GM20431 (cell line): ENCODE measurements at regions not wholly inside any gene's neighbourhood (a gene's known extent, or its start where the extent isn't known, plus 50 kb on each side); places are given as distances from the start of the nearest gene placed in this dataset.
"Not testable (repeated sequence)": the region's sequence is repeated elsewhere in the genome, so short reads cannot be mapped to it uniquely, and the experiment has no call there.

Experiments used
- in situ Hi-C: fragments of 300-500 bp; cut with MseI, MboI; formaldehyde crosslinking; loops from one replicate; pipeline ENCODE4 v1.15.0; 2020; ENCODE audit warnings: low sequenced_read_pairs; ENCODE audit not compliant: unreplicated experiment

DNA sequence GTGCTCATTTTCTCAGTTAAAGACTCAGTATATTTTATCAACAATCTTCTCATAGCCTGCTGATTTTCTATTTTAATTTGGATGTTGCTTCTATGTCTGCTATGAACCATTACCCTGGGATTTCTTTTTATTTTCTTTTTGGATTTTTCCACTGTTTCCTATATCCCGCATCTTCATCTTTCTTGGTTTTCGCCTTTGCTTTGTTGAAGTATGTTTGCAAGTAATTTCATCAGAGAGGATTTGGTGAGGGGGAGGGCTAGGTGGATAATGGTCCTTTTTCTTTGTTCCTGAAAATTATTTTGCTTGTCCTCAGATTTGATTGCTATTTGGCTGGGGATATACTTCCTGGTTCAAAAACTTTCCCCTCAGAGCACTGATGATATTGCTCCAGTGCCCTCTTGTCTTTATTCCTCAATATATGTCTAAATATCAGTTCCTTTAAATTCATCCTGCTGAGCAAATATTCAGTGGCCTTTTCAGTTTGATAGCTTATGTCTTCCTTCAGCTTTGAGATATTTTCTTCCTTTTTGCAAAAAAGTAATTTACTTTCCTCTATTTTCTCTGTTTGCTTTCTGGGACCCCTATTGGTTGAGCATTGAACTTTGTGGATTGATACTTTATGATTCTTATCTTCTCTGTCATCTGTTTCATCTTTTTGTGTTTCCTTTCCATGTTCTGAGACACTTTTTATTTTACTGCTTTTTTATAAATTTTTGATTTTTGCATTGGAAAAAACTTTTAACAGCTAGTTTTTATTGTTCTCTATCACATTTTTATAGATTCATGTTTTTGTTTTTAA, 227.6 kb upstream of the ELL2 start:
- in situ Hi-C loops = no loop called here

DNA sequence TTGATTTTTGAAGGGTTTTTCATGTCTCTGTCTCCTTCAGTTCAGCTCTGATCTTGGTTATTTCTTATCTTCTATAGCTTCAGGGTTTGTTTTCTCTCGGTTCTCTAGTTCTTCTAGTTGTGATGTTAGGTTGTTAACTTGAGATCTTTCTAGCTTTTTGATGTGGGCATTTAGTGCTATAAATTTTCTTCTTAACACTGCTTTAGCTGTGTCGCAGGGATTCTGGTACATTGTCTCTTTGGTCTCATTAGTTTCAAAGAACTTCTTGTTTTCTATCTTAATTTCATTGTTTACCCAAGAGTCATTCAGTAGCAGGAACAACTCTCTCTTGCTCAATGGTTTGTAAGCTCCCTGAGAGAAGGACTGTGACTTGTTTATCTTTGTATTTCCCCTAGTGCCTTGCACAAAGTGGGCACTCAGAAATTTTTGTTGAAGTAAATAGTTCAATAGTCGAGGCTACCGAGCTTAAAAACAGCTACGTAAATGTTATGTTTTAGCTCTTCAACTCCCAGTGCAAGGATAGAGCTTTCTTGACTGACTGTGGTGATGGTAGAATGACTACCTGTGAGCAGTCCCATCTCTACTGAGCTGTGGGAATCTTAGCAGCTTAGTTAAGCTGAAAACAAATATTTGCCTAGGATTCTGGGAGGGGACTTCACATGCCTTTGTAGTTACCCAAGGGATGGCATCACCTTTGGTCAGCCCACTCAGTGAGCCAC, 225.8 kb upstream of the ELL2 start:
- in situ Hi-C loops = no loop called here

DNA sequence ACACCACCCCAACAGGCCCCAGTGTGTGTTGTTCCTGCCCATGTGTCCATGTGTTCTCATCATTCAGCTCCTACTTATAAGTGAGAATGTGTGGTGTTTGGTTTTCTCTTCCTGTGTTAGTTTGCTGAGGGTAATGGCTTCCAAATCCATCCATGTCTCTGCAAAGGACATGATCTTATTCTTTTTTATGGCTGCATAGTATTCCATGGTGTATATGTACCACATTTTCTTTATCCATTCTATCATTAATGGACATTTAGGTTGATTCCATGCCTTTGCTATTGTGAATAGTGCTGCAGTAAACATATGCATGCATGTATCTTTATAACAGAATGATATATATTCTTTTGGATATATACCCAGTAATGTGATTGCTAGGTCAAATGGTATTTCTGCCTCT, 222.9 kb upstream of the ELL2 start:
- in situ Hi-C loops = not testable (repeated sequence)

DNA sequence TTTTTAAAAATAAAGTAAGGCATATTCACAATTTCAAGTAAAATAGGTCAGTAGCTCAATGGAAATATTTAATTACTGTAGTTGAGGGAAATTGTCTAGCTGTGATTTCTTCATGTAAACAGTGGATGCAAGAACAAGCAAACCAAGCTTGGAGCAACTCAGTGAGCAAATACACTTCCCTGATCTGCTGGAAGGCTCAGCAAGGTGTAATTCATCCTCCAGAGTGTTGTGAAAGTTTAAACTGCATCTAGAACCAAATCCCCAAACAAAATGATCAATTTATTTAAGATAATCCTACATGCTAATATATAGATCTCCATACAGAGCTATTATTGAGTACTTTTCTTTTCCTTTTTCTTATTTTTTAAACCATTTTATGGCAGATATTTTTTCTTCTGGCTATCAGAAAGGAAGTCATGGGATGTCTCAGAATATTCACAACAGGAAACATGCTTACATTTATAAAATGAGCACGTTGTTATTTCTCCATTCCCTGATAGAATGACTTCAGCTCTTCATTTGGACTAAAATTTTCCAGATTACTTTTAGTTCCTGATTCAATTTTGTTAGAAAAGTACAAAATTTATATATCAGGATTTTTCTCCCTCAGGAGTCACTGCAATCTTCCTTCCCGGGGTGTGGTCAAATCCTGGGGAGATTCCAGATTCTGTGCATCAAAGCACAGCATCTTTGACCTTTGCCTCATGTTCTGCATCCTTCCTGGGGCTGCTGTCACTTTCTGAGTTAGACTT, 219.2 kb upstream of the ELL2 start:
- in situ Hi-C loops = no loop called here

DNA sequence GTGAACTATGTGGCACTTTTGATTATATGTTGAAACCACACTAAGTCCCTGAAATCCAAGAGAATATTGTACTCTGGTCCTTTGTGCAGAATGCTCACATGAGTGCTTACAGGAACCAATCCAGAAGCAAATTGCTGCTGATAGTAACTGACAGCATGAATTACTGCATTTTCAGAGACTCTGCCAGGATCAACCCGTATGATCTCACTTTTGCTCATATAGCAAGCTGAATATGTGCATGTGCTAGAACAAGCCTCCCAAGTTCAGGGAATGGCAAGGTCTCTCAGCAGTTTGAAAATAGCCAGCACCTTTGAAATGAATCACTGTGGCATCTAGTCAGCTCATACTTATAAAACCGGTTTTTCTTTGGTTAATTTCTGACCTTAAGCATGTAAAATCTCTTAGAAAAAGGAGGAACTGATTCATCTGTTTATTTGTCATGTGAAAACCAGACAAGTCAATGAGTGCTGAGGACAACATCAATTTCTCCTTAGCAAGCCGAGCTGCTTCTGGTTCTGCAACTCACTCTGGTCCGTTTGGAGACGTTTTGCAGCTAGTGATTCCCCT, 215.7 kb upstream of the ELL2 start:
- in situ Hi-C loops = no loop called here

DNA sequence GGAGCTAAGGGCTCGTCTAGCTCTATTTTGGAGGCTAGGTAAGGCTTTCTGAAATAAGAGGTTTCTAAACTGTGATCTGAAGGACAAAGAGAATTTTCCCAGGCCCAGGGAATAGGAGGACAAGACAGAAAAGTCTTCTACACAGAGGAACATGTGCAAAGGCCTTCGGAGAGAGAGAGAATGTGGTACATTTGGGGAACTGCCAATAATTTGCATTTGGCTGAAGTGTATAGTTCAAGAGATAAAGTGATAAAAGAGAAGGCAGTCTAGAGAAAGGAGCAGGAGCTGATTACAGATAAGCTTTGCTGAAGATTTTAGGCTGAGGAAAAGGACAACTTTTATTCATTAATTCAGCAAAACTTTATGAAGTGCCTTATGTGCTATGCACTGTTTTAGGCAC, 214.4 kb upstream of the ELL2 start:
- in situ Hi-C loops = no loop called here

DNA sequence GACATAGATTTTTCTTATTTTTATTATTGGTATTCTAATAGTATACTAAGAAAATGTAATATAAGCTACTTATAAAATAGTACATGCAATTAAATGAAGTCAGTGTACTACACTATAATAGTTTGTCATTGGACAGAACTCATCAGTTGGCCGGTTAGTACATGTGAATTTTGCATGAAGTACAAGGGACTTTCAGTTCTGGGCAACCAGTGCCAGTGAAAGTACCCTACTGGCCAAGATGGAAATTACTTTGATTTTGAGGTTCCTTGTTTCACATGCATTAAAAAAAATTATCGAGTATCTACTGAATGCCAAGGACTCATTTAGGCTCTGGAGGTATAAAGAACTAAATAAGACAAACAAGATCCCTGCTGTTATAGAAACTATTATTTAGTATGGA, 213.4 kb upstream of the ELL2 start:
- in situ Hi-C loops = no loop called here

DNA sequence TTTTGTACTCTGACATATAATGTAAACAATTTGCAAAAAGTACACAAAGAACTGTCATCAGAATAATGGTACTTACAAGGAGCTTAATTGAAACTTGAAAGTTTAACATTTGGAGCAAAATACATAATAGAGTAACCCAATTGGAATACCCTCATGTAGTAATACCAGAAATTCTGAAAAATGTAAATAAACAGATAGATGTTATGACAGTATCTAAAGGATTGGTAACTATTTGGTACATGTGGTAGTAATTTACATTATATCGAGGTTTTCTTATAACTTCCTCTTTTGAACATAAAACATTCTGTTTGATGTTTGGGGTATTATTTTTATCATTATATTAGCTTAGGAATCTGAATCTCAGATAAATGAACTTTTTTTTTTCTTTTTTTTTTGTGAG, 211.7 kb upstream of the ELL2 start:
- in situ Hi-C loops = no loop called here

DNA sequence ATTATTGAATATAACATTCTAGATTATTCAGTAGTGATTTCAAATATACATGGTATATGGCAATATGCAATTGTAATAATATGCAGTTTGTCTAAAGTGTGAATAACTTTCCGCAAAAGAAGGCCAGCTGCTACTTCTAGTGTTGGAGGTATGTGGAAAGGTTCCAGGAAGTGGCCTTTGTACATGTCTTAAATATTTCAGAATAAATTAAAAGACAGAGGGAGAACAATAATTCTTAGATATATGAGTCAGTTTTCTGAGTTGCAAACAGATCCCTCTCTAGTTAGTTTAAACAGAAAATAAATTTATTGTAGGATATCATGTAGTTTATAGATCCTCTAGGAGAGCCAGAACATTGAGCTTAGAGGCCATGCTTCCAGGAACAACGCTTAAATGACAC, 210.8 kb upstream of the ELL2 start:
- in situ Hi-C loops = no loop called here

DNA sequence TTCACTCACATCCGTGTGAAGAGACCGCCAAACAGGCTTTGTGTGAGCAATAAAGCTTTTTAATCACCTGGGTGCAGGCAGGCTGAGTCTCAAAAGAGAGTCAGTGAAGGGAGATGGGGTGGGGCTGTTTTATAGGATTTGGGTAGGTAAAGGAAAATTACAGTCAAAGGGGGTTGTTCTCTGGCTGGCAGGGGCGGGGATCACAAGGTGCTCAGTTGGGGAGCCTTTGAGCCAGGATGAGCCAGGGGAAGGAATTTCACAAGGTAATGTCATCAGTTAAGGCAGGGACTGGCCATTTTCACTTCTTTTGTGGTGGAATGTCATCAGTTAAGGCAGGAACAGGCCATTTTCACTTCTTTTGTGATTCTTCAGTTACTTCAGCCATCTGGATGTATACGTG, 210.3 kb upstream of the ELL2 start:
- in situ Hi-C loops = not testable (repeated sequence)

DNA sequence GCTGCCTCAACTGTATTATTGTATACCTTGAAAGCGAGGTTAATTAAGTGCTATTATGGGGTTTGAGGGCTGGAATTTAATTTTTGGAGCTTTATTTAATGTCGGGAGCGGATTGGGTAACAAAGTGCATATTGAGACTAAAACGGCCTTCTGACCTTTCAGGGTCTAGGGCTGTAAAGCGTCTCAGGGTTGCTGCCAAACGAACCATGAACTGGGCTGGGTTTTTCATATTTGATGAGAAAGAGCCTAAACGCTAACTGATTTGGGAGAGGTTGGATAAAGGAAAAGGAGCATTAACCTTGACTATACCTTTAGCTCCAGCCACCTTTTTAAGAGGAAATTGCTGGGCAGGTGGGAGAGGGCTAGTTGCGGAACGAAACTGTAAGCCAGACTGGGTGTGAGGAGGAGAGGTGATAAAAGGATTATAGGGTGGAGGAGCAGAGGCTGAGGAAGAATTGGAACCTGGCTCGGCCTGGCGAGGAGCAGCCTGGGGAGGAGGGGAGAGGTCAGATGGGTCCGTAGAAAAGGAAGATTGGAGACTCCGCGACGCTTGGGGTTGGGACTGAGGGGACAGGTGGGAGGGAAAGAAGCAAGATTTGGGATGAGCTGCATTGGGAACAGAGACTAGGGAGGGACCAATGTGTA, 209.0 kb upstream of the ELL2 start:
- in situ Hi-C loops = not testable (repeated sequence)

DNA sequence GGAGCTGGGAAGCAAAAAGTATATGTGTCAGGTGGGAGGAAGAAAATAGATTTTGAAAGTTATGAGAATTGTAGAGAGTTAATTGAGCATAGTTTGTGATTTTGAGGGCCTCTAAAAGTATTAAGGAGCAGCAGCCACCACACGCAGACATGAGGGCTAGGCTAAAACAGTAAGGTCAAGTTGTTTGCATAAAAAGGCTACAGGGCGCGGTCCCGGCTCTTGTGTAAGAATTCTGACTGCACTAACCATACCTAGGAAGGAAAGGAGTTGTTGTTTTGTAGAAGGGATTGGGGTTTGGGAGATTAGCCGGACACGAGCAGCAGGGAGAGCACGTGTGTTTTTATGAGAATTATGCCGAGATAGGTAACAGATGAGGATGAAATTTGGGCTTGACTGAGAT, 207.2 kb upstream of the ELL2 start:
- in situ Hi-C loops = not testable (repeated sequence)

DNA sequence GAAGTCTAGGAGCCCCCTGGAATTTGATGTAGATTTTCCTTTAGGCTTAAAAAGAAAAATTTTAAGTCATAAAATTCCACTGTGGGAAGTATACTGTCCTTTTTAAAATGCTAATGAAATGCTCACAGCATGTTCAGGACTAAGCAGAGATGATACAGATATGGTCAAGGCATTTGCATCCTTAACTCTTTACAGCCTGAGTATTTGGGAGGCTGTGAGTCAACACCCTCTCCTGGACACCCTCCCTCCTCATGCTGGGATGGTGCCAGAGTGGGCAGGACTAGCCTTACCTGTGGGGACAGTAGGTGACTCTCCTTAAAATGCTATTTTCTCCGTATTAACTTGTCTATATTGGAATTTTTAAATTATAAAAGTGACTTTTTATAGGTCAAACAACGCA, 197.4 kb upstream of the ELL2 start:
- in situ Hi-C loops = no loop called here

DNA sequence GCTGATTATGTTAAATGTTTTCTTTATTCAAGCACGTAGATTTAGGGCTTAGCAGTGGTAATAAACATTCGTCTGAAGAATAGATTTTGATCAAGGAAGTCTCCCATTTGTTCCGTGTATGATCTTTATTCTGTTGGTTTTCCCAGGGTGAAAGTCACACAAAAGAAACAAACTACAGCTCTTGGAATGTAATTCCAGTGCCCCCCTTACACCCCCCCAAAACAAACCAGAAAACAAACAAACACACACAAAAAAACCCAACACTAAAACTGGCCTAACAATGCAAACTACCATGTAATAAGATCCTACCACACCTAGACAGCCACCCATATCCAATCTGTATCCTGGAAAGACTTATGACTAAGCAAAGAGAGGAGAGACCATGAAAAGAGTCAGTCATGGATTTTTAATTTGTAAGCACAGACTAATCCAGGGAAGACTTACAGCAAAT, 196.2 kb upstream of the ELL2 start:
- in situ Hi-C loops = no loop called here

DNA sequence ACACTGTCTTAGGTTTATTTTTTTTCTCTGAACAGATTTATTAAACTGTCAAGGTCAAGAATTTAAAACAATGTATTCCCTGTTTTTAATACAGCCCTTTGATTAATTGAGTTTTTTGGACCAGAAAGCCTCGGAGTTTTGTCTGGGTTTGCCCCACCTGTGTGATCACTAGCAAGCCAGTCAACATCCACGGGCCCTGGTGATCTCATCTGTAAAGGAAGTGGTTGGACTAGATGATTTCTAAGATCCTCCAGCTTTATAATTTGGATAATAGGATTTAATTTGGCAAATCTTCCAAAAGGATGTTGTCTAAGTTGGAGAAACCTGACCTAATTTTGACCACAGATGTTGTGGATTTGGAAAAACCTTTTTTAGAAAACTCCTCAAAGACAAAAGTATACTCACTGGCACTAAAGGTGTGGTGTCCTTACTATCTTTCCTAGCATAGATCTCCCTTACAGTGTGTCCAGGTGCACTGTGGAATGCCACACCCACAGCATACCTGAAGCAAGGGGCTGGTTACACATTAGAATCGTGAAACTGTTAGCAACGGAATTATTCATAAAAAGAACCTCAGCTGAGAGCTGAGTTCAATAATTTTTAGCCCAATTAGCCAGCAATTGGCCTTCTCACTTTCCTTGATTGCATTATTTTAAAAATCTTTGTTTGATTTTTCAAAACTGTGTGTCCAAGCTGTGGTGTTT, 195.6 kb upstream of the ELL2 start:
- in situ Hi-C loops = no loop called here

DNA sequence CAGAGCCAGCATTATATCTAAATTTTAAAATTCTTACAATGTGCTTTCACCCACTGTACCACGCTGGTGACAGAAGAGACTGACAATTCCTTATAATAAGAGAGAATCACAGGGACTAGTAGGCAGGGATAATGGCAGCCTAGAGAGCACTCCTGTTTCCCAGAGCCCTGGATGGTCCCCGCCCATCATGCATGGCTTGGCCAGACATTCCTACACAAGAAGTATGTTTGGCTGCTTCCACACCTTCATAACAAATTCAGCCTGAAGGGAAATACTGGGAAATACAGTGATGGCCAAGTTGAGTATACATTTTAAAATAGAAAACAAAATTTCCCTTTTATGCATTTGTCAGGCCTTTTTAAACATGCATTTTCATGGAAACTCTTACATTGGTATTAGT, 193.5 kb upstream of the ELL2 start:
- in situ Hi-C loops = no loop called here

DNA sequence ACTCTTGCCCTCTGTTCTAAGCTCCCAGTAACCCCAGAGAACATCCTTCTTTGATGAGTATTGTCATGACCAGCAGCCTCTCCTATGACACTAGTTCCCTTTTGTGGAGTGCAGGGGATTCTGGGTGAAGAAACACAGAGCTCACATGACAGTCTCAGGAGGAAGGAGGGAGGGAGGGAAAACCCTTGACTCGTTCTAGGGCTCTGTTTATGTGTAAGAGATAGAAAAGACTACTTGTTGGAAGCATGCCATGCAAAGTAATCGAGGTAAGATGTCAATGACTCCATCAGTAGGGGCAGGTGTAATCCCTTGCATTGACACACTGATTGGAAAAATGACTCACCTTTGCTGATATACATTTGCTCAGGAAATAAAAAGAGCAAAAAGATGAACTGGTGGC, 190.2 kb upstream of the ELL2 start:
- in situ Hi-C loops = no loop called here

DNA sequence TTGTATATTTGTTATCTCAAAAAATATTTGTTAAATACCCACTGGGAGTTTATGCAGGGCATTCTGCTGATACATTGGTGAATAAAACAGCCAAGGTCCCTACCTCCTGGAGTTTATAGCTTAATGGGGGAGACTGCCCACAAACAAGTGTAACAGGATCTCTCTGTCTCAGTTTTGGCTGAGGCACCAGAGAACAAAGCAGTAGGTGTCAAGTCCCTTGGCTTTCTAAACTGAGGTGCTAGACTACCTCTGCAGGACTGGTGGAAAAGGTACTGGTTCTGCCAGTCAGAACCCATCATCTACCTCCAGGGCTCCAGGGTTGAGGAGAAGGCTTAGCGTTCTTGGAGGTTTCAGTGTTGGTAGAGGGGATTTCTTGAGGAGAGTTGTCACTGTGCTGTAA, 188.4 kb upstream of the ELL2 start:
- in situ Hi-C loops = no loop called here

DNA sequence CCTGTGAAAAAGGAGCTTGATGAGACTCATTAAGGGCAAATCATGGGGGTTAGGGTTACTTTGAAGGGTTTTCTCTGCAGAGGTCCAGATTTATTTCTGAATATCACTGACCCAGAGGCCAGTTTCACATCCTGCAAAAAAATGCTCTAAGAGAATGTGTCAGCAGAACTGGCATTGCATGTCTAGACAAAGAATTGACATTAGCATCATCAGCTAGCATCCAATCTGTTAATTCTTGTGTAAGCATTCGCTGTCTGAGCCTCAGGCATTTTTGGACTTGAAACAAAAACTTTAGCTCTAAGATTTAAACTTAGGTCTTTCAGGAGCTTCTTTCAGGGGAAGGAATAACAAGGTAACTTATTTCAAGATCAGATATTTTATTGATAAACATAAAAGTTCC, 187.9 kb upstream of the ELL2 start:
- in situ Hi-C loops = no loop called here

DNA sequence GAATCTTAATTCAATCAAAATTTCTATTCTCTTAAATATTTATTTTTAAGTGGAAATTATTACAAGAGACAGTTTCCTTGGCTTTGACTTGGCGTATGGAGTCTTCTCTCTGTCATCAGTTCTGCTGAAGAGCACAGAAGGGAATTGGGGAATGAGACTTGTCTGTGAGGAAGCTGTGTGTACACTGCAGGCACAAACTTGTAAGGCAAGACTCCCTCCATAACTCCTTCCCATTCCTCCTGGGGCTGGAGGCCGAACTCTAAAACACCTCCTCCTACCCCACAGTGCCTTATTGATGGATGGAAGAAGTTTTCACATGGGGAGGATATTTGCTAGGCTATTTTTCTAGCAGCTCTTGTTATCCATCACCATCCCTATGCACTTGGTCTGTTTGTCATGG, 187.4 kb upstream of the ELL2 start:
- in situ Hi-C loops = no loop called here
